Common myeloid progenitor, CD34-positive (primary cell): ENCODE measurements at regions not wholly inside any gene's neighbourhood (a gene's known extent, or its start where the extent isn't known, plus 50 kb on each side); places are given as distances from the start of the nearest gene placed in this dataset.

Source experiments
- CTCF ChIA-PET: fragments of 350-600 bp; sonication (Branson Sonifier 250); formaldehyde crosslinking; loops from one replicate; lab custom pipeline; 2021; ENCODE audit warnings: antibody characterized with exemption; lab: Charles Lee
- POLR2A ChIA-PET: fragments of 350-600 bp; sonication (Branson Sonifier 250); formaldehyde crosslinking; loops from one replicate; lab custom pipeline; 2021; ENCODE audit warnings: antibody characterized with exemption; lab: Charles Lee
- DNase-seq, 3 donors: peaks; one replicate each; pipeline versions ENCODE4 v3.0.0 to v3.0.0-alpha.2; 2013
- H3K27ac ChIP-seq, 2 experiments: 1 replicate in 1 of 2; 2 replicates in 1 of 2; pipeline ENCODE4 v1.7.0; 2013; ENCODE audit warnings: inconsistent platforms in 2 of 2, low read length in 2 of 2, mild to moderate bottlenecking in 2 of 2, low read depth in 1 of 2, moderate library complexity in 1 of 2; ENCODE audit not compliant: severe bottlenecking in 2 of 2, insufficient read depth in 1 of 2, poor library complexity in 1 of 2
- H3K27me3 ChIP-seq, 5 experiments: replicated peaks in 2 of 5; 1 replicate in 3 of 5; 2 replicates in 2 of 5; pipeline versions ENCODE4 v1.6.1 to v1.7.0; 2013; ENCODE audit warnings: low read length in 4 of 5, mild to moderate bottlenecking in 2 of 5, moderate library complexity in 2 of 5, inconsistent platforms in 1 of 5; ENCODE audit not compliant: insufficient read depth in 5 of 5, control insufficient read depth in 4 of 5
- H3K36me3 ChIP-seq, 4 experiments: 1 replicate in 2 of 4; 2 replicates in 2 of 4; pipeline versions ENCODE4 v1.6.1 to v1.7.0; 2013; ENCODE audit warnings: low read length in 3 of 4, control low read depth in 1 of 4, mild to moderate bottlenecking in 1 of 4; ENCODE audit not compliant: control insufficient read depth in 4 of 4, insufficient read depth in 4 of 4
- H3K4me1 ChIP-seq, 4 experiments: 1 replicate in 3 of 4; 2 replicates in 1 of 4; pipeline versions ENCODE4 v1.6.1 to v1.7.1; 2013; ENCODE audit warnings: low read length in 3 of 4, mild to moderate bottlenecking in 3 of 4, control low read depth in 1 of 4, inconsistent platforms in 1 of 4, moderate library complexity in 1 of 4; ENCODE audit not compliant: control insufficient read depth in 4 of 4, insufficient read depth in 4 of 4; ENCODE audit errors: control extremely low read depth in 1 of 4
- H3K4me3 ChIP-seq, 7 experiments: 1 replicate in 4 of 7; 2 replicates in 3 of 7; pipeline versions ENCODE4 v1.5.1 to v1.7.0; 2013; ENCODE audit warnings: mild to moderate bottlenecking in 7 of 7, low read length in 6 of 7, moderate library complexity in 6 of 7, inconsistent platforms in 2 of 7, low read depth in 2 of 7, control low read depth in 1 of 7; ENCODE audit not compliant: insufficient read depth in 4 of 7, control insufficient read depth in 1 of 7; ENCODE audit errors: extremely low read depth in 1 of 7
- H3K9me3 ChIP-seq, 5 experiments: 1 replicate in 4 of 5; 2 replicates in 1 of 5; pipeline versions ENCODE4 v1.6.1 to v1.7.1; 2013; ENCODE audit warnings: low read length in 4 of 5, mild to moderate bottlenecking in 2 of 5, inconsistent platforms in 1 of 5, low read depth in 1 of 5, moderate library complexity in 1 of 5; ENCODE audit not compliant: control insufficient read depth in 4 of 5, insufficient read depth in 2 of 5; ENCODE audit errors: control extremely low read depth in 1 of 5
- WGBS: methylation state at CpG from one replicate; pipeline ENCODE4 v1.1.5; 2013; ENCODE audit not compliant: insufficient coverage; 5-methylcytosine and 5-hydroxymethylcytosine counted together

- H3K4me1 ChIP-seq = no peaks in the 10 kb centered on the region
- no peaks in the 10 kb centered on the region for H3K9me3 ChIP-seq
- 84% methylated on average over 14 of the region's 16 CpGs for WGBS
- H3K36me3 ChIP-seq = no peaks in the 10 kb centered on the region
- no peak for DNase-seq
- H3K27ac ChIP-seq = no peak overlapping the region
- H3K4me3 ChIP-seq = no peak overlapping the region
- H3K27me3 ChIP-seq = peaks cover 0 to 5% (median 2%) of the 10 kb centered on the region in 5 experiments
- ChIA-PET CTCF (no interaction called here), POLR2A (no interaction called here)
Measured at GRCh38 chr22:49011769-49012648, 815.7 kb downstream of the BRD1 start.

GRCh38 chr22:49011379-49011768 is 816.3 kb downstream of the BRD1 start:
- DNase-seq = no peak
- no peaks in the 10 kb centered on the region for H3K4me1 ChIP-seq
- H3K36me3 ChIP-seq = no peaks in the 10 kb centered on the region
- H3K4me3 ChIP-seq = no peak overlapping the region
- ChIA-PET CTCF (no interaction called here), POLR2A (no interaction called here)
- H3K9me3 ChIP-seq = no peaks in the 10 kb centered on the region
- peaks cover 0 to 5% (median 2%) of the 10 kb centered on the region in 5 experiments for H3K27me3 ChIP-seq
- H3K27ac ChIP-seq = no peak overlapping the region
- WGBS = 91% methylated on average over 10 of the region's 11 CpGs

DNA sequence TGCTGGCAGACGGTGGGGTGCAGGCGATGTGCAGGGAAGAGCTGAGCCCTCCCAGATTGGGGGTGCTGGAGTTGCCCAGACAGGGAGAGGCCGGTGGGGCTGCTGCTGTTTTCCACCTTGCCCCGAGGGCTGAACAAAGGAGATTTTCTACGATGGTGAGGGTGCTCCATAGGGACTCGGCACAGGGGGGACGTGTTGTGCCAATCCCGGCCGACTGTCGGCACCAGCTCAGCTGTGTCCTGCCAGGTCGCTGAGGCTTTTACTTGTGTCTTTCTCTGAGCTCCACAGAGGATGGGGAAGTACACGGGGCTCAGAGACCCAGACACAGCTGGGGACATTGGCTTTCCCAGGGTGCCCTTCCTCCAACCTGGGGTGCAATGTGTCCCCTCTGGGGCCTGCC is 816.8 kb downstream of the BRD1 start:
- H3K27ac ChIP-seq = no peak overlapping the region
- 90% methylated on average over 12 of the region's 12 CpGs for WGBS
- POLR2A ChIA-PET = no interaction called here
- H3K4me1 ChIP-seq = no peaks in the 10 kb centered on the region
- no peaks in the 10 kb centered on the region for H3K9me3 ChIP-seq
- no peaks in the 10 kb centered on the region for H3K36me3 ChIP-seq
- H3K27me3 ChIP-seq = peaks cover 0 to 5% (median 2%) of the 10 kb centered on the region in 5 experiments
- CTCF ChIA-PET = no interaction called here
- no peak overlapping the region for H3K4me3 ChIP-seq
- no peak for DNase-seq

GRCh38 chr22:49010070-49010863 is 817.4 kb downstream of the BRD1 start:
- POLR2A ChIA-PET = no interaction called here
- CTCF ChIA-PET = no interaction called here
- Histone ChIP-seq H3K9me3 (no peaks in the 10 kb centered on the region), H3K4me3 (no peak overlapping the region), H3K4me1 (no peaks in the 10 kb centered on the region), H3K36me3 (no peaks in the 10 kb centered on the region), H3K27ac (no peak overlapping the region), H3K27me3 (peaks cover 0 to 5% (median 2%) of the 10 kb centered on the region in 5 experiments)
- no peak for DNase-seq
- WGBS = 97% methylated on average over 23 of the region's 25 CpGs

DNA sequence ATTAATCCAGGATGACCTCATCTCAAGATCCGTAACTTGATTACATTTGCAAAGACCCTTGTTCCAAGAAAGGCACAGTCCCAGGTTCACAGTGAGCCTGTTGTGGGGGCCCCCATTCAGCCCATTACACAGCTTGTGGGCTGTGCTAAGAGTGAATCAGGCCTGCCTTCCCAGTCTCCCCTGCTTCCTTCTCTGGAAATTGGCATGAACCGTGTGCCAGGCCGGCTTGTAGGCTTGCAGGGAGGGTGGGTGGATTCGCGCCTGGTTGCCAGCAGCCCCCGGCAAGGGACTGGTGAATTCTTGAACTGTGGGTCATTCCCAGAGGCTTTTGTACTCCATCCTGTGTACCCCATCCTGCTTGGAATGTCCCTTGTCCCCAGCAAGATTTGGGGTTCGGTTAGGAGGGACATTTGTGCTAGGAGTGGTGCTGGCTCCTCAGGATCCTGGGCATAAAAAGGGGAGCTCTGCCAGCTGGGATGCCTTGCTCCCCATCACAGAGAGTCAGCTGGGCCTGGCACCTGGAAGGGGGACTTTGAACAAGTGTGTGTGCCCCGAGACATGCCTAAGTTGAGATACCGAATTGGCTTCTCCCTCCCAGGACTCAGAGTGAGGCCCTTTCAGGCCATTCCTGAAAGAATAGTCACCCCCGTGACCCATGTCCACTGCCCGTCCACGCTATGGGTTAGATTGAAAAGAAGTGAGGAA is 818.2 kb downstream of the BRD1 start:
- peaks cover 0 to 5% (median 2%) of the 10 kb centered on the region in 5 experiments for H3K27me3 ChIP-seq
- ChIA-PET POLR2A (no interaction called here), CTCF (no interaction called here)
- no peak overlapping the region for H3K27ac ChIP-seq
- H3K4me1 ChIP-seq = no peaks in the 10 kb centered on the region
- WGBS = 93% methylated on average over 9 of the region's 12 CpGs
- H3K9me3 ChIP-seq = peaks cover 0 to 4% (median 0%) of the 10 kb centered on the region in 5 experiments
- no peak overlapping the region for H3K4me3 ChIP-seq
- no peak for DNase-seq
- H3K36me3 ChIP-seq = no peaks in the 10 kb centered on the region

- no peaks in the 10 kb centered on the region for H3K36me3 ChIP-seq
- peaks cover 0 to 7% (median 0%) of the 10 kb centered on the region in 5 experiments for H3K9me3 ChIP-seq
- H3K4me1 ChIP-seq = no peaks in the 10 kb centered on the region
- no peak overlapping the region for H3K4me3 ChIP-seq
- H3K27me3 ChIP-seq = peaks cover 0 to 5% (median 2%) of the 10 kb centered on the region in 5 experiments
- DNase-seq = no peak
- no peak overlapping the region for H3K27ac ChIP-seq
- POLR2A ChIA-PET = no interaction called here
- WGBS = 95% methylated on average over 16 of the region's 18 CpGs
- CTCF ChIA-PET = no interaction called here
Measured at GRCh38 chr22:49008682-49009235, 818.9 kb downstream of the BRD1 start.
